Activated CD8-positive, alpha-beta T cell treated with anti-CD3 and anti-CD28 coated beads for 36 hours (primary cell): ENCODE measurements at regions not wholly inside any gene's neighbourhood (a gene's known extent, or its start where the extent isn't known, plus 50 kb on each side); places are given as distances from the start of the nearest gene placed in this dataset.

Experiments used
- ATAC-seq: fragments of 200-7000 bp; cut with Tn5 transposase; one replicate; pipeline ENCODE4 v1.10.0; 2021; ENCODE audit warnings: mild to moderate bottlenecking, moderate library complexity
- CTCF ChIA-PET: fragments of 350-600 bp; sonication (Branson Sonifier 250); formaldehyde crosslinking; loops from one replicate; lab custom pipeline; 2021; ENCODE audit warnings: antibody characterized with exemption; lab: Charles Lee
- POLR2A ChIA-PET: fragments of 350-600 bp; sonication (Branson Sonifier 250); formaldehyde crosslinking; loops from one replicate; lab custom pipeline; 2021; ENCODE audit warnings: antibody characterized with exemption; lab: Charles Lee
- DNase-seq: peaks from one replicate; pipeline ENCODE4 v3.0.0-alpha.2; 2020
- H3K27ac Mint-ChIP-seq: one replicate; pipeline ENCODE4 v1.8.0; 2021; ENCODE audit warnings: mild to moderate bottlenecking, mixed read lengths
- H3K27me3 Mint-ChIP-seq: one replicate; pipeline ENCODE4 v1.8.0; 2021; ENCODE audit warnings: mixed read lengths
- H3K36me3 Mint-ChIP-seq: one replicate; pipeline ENCODE4 v1.8.0; 2021; ENCODE audit warnings: low read depth, mixed read lengths
- H3K4me1 Mint-ChIP-seq: one replicate; pipeline ENCODE4 v1.8.0; 2021; ENCODE audit warnings: low read depth, mixed read lengths
- H3K4me3 Mint-ChIP-seq: one replicate; pipeline ENCODE4 v1.8.0; 2021; ENCODE audit warnings: mild to moderate bottlenecking, moderate library complexity, mixed read lengths
- H3K9me3 Mint-ChIP-seq: one replicate; pipeline ENCODE4 v1.8.0; 2021; ENCODE audit warnings: mixed read lengths
- intact Hi-C: fragments of 100-400 bp; cut with micrococcal nuclease; formaldehyde crosslinking; loops from one replicate; pipeline ENCODE4 v1.10.0; 2022
- TF ChIP-seq, protein P1 (sequence below): fragments of 200-600 bp; IDR thresholded peaks from one replicate; pipeline ENCODE4 v1.8.0; 2022; ENCODE audit warnings: antibody characterized with exemption, mild to moderate bottlenecking

DNA sequence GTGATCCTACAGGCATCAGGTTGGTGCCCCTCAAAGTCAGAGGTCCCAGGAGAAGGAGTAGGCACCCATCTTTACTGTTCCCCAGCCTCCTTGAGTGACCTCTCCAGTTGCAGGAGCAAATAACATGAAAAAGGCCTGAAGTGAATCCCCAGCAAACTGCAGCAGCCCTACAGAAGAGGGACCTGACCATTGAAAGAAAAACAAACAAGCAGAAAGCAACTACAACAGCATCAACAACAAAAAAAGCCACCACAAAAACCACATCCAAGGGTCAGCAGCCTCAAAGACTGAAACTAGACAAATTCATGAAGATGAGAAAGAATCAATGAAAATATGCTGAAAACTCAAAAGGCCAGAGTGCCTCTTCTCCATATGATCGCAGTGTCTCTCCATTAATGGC lies 128.7 kb downstream of the ANKRD50 start:
- intact Hi-C loops: no loop called here
- no peak overlapping the region for H3K27ac Mint-ChIP-seq
- no peak overlapping the region for H3K4me3 Mint-ChIP-seq
- DNase-seq (no peak), ATAC-seq (no peak)
- no peaks in the 10 kb centered on the region for H3K27me3 Mint-ChIP-seq
- CTCF ChIA-PET: no interaction called here
- H3K9me3 Mint-ChIP-seq: no peaks in the 10 kb centered on the region
- POLR2A ChIA-PET: no interaction called here
- H3K4me1 Mint-ChIP-seq: no peaks in the 10 kb centered on the region
- TF ChIP-seq, protein P1, sequence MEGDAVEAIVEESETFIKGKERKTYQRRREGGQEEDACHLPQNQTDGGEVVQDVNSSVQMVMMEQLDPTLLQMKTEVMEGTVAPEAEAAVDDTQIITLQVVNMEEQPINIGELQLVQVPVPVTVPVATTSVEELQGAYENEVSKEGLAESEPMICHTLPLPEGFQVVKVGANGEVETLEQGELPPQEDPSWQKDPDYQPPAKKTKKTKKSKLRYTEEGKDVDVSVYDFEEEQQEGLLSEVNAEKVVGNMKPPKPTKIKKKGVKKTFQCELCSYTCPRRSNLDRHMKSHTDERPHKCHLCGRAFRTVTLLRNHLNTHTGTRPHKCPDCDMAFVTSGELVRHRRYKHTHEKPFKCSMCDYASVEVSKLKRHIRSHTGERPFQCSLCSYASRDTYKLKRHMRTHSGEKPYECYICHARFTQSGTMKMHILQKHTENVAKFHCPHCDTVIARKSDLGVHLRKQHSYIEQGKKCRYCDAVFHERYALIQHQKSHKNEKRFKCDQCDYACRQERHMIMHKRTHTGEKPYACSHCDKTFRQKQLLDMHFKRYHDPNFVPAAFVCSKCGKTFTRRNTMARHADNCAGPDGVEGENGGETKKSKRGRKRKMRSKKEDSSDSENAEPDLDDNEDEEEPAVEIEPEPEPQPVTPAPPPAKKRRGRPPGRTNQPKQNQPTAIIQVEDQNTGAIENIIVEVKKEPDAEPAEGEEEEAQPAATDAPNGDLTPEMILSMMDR: no peak
- H3K36me3 Mint-ChIP-seq: no peaks in the 10 kb centered on the region

DNA sequence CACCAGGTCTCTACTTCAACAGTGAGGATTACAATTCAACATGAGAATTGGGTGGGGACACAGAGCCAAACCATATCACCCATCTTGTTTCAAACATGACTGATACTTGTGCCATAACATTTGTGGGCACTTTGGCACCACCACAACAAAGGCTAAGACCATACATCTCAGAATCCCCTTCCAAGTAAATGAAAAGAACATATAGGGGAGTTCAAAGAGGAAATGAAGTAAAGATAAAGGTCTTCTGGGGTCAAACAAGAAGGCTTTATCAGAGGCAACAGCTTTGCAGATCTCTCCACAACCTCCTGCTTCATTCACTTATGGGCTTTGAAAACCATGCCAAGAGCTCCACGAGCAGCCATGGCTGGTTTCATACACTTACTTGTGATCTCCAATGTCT lies 122.7 kb downstream of the ANKRD50 start:
- Mint-ChIP-seq H3K27ac (no peak overlapping the region), H3K4me1 (no peaks in the 10 kb centered on the region), H3K4me3 (no peak overlapping the region), H3K9me3 (no peaks in the 10 kb centered on the region), H3K36me3 (no peaks in the 10 kb centered on the region), H3K27me3 (no peaks in the 10 kb centered on the region)
- no peak for DNase-seq
- TF ChIP-seq, protein P1: no peak
- ChIA-PET CTCF (no interaction called here), POLR2A (no interaction called here)
- ATAC-seq: no peak
- intact Hi-C loops: no loop called here

DNA sequence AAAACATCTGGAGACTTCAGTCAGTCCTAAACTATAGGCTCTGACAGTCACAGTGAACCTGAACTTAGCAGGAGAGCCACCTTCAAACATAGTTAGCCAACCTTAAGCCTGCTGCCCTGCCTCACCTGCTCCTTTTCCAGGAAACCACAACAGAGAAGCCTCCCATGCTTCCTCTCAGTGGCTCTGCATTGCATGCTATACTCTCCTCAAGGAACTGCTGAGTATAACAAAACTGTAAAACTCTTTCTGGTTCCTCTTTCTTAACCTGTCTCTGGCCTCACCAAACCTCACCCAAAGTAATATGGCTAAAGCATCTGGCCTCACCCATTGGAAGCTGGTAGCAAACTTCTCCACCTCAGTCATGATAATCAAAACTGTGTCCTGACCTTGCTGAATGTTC lies 122.1 kb downstream of the ANKRD50 start:
- CTCF ChIA-PET: no interaction called here
- TF ChIP-seq, protein P1: no peak
- POLR2A ChIA-PET: no interaction called here
- Mint-ChIP-seq H3K9me3 (no peaks in the 10 kb centered on the region), H3K36me3 (no peaks in the 10 kb centered on the region), H3K4me3 (no peak overlapping the region), H3K4me1 (no peaks in the 10 kb centered on the region), H3K27me3 (no peaks in the 10 kb centered on the region), H3K27ac (no peak overlapping the region)
- DNase-seq (no peak), ATAC-seq (no peak)
- intact Hi-C loops: no loop called here

DNA sequence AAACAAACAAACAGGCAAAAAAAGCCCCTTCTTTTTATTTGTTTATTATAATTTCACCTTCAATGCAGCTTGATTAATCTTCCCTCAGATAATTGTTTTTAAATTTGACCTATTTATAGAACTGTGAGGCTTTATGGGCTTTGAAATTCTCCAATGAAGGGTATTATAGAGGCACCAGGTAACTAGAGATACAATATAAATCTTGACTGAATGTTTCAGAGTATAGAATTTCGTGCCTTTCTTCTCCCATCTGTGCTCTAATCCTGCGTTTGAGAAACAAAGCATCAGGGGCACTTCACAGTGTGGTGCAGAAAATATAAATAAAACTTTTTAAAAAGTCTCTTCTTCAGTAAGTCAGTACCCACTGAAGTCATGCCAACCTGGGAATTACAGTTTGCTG lies 120.9 kb downstream of the ANKRD50 start:
- Mint-ChIP-seq H3K27me3 (peaks cover 2% of the 10 kb centered on the region), H3K36me3 (no peaks in the 10 kb centered on the region), H3K27ac (no peak overlapping the region), H3K4me1 (no peaks in the 10 kb centered on the region), H3K4me3 (no peak overlapping the region), H3K9me3 (no peaks in the 10 kb centered on the region)
- intact Hi-C loops: no loop called here
- ChIA-PET POLR2A (no interaction called here), CTCF (no interaction called here)
- ATAC-seq (no peak), DNase-seq (no peak)
- TF ChIP-seq, protein P1: no peak

DNA sequence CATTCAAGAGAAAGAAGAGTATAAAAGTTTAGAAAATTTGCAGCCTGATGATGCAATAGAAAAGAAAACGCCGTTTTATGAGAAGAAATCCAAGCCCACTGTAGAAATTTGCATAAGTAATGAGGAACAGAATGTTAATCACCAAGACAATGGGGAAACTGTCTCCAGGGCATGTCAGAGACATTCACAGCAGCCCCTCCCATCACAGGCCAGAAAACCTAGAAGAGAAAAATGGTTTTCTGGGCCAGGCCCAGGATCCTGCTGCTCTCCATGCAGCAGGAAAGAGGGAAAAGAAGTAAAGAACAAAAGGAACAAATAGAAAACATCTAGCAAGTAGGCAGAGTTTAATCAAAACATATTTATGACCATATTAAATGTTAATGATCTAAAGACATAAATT lies 119.0 kb downstream of the ANKRD50 start:
- TF ChIP-seq, protein P1: no peak
- Mint-ChIP-seq H3K4me1 (no peaks in the 10 kb centered on the region), H3K36me3 (no peaks in the 10 kb centered on the region), H3K9me3 (no peaks in the 10 kb centered on the region), H3K27me3 (peaks cover 2% of the 10 kb centered on the region), H3K4me3 (no peak overlapping the region), H3K27ac (no peak overlapping the region)
- DNase-seq: no peak
- intact Hi-C loops: no loop called here
- ChIA-PET POLR2A (no interaction called here), CTCF (no interaction called here)
- no peak for ATAC-seq
